BLaER1 treated with 17β-estradiol and CSF1 and Interleukin-3, amounts not matched to agents 10 nM and 100 nM (cell line): ENCODE measurements at regions not wholly inside any gene's neighbourhood (a gene's known extent, or its start where the extent isn't known, plus 50 kb on each side); places are given as distances from the start of the nearest gene placed in this dataset.

Source experiments
- H3K27ac ChIP-seq, 11 experiments: shearing (Covaris generic); formaldehyde crosslinking; 2 replicates each; pipeline ENCODE4 v1.8.1; 2022
- H3K27me3 ChIP-seq, 11 experiments: shearing (Covaris generic); formaldehyde crosslinking; 2 replicates each; pipeline ENCODE4 v1.8.1; 2022
- H3K36me3 ChIP-seq, 11 experiments: shearing (Covaris generic); formaldehyde crosslinking; 2 replicates each; pipeline ENCODE4 v1.8.1; 2022
- H3K4me1 ChIP-seq, 10 experiments: shearing (Covaris generic); formaldehyde crosslinking; 2 replicates each; pipeline ENCODE4 v1.8.1; 2022
- H3K4me2 ChIP-seq, 11 experiments: shearing (Covaris generic); formaldehyde crosslinking; 2 replicates each; pipeline ENCODE4 v1.8.1; 2022
- H3K4me3 ChIP-seq, 10 experiments: shearing (Covaris generic); formaldehyde crosslinking; 2 replicates each; pipeline ENCODE4 v1.8.1; 2022
- H3K9ac ChIP-seq, 11 experiments: shearing (Covaris generic); formaldehyde crosslinking; 2 replicates each; pipeline ENCODE4 v1.8.1; 2022
- H3K9me3 ChIP-seq, 11 experiments: shearing (Covaris generic); formaldehyde crosslinking; replicated peaks in 1 of 11; 2 replicates each; pipeline ENCODE4 v1.8.1; 2022
- H4K20me1 ChIP-seq, 11 experiments: shearing (Covaris generic); formaldehyde crosslinking; 2 replicates each; pipeline ENCODE4 v1.8.1; 2022
- Cebpa-rat ChIP-seq, 11 experiments: shearing (Covaris generic); IDR thresholded peaks; 2 replicates each; pipeline ENCODE4 v1.8.1; 2022

- Histone ChIP-seq H3K9me3 (peaks cover 0 to 2% (median 0%) of the 10 kb centered on the region in 11 experiments; a peak in 1 of 22 replicates), H3K36me3 (no peaks in the 10 kb centered on the region), H3K4me3 (no peak overlapping the region), H3K27ac (no peak overlapping the region), H3K27me3 (no peaks in the 10 kb centered on the region), H3K4me1 (peaks cover 0 to 9% (median 6%) of the 10 kb centered on the region in 10 experiments; a peak in 8 of 20 replicates), H3K4me2 (no peak overlapping the region), H4K20me1 (no peaks in the 10 kb centered on the region), H3K9ac (no peak overlapping the region)
- no peak for TF ChIP-seq Cebpa-rat (IDR thresholded peaks at IDR 0.05)
Measured at GRCh38 chr5:63055421-63055820, 476.8 kb downstream of the LRRC70 start.

- Histone ChIP-seq H3K27ac (no peak overlapping the region), H3K9ac (no peak overlapping the region), H3K9me3 (no peaks in the 10 kb centered on the region), H3K36me3 (no peaks in the 10 kb centered on the region), H3K4me3 (no peak overlapping the region), H3K4me1 (no peaks in the 10 kb centered on the region), H3K27me3 (no peaks in the 10 kb centered on the region), H4K20me1 (no peaks in the 10 kb centered on the region), H3K4me2 (no peak overlapping the region)
- TF ChIP-seq Cebpa-rat (IDR thresholded peaks at IDR 0.05): no peak
Measured at GRCh38 chr5:63053019-63053638, 474.5 kb downstream of the LRRC70 start.

- Histone ChIP-seq H3K9ac (no peak overlapping the region), H4K20me1 (no peaks in the 10 kb centered on the region), H3K4me3 (no peak overlapping the region), H3K9me3 (no peaks in the 10 kb centered on the region), H3K36me3 (no peaks in the 10 kb centered on the region), H3K27me3 (no peaks in the 10 kb centered on the region), H3K4me2 (no peak overlapping the region), H3K27ac (no peak overlapping the region), H3K4me1 (no peaks in the 10 kb centered on the region)
- no peak for TF ChIP-seq Cebpa-rat (IDR thresholded peaks at IDR 0.05)
Measured at GRCh38 chr5:63050916-63051315, 472.3 kb downstream of the LRRC70 start.

- no peaks in the 10 kb centered on the region for H3K9me3 ChIP-seq
- no peak overlapping the region for H3K4me3 ChIP-seq
- H3K4me2 ChIP-seq: no peak overlapping the region
- H3K9ac ChIP-seq: no peak overlapping the region
- H3K4me1 ChIP-seq: no peaks in the 10 kb centered on the region
- H4K20me1 ChIP-seq: no peaks in the 10 kb centered on the region
- no peaks in the 10 kb centered on the region for H3K27me3 ChIP-seq
- H3K27ac ChIP-seq: no peak overlapping the region
- no peak for TF ChIP-seq Cebpa-rat (IDR thresholded peaks at IDR 0.05)
- no peaks in the 10 kb centered on the region for H3K36me3 ChIP-seq
Measured at GRCh38 chr5:63049935-63050334, 471.3 kb downstream of the LRRC70 start.

GRCh38 chr5:63043792-63044191 lies 465.2 kb downstream of the LRRC70 start:
- no peaks in the 10 kb centered on the region for H3K4me1 ChIP-seq
- TF ChIP-seq Cebpa-rat (IDR thresholded peaks at IDR 0.05): no peak
- H3K36me3 ChIP-seq: no peaks in the 10 kb centered on the region
- no peaks in the 10 kb centered on the region for H4K20me1 ChIP-seq
- no peak overlapping the region for H3K27ac ChIP-seq
- H3K9ac ChIP-seq: no peak overlapping the region
- H3K9me3 ChIP-seq: no peaks in the 10 kb centered on the region
- no peak overlapping the region for H3K4me2 ChIP-seq
- no peaks in the 10 kb centered on the region for H3K27me3 ChIP-seq
- no peak overlapping the region for H3K4me3 ChIP-seq

GRCh38 chr5:63032343-63032742 lies 453.7 kb downstream of the LRRC70 start:
- H3K27ac ChIP-seq: no peak overlapping the region
- no peak overlapping the region for H3K4me2 ChIP-seq
- no peak for TF ChIP-seq Cebpa-rat (IDR thresholded peaks at IDR 0.05)
- no peaks in the 10 kb centered on the region for H3K4me1 ChIP-seq
- H3K4me3 ChIP-seq: peak overlapping the region in 4 of 10 experiments; percentile 11 to 21 (median 18); a peak in 2 of 20 replicates
- peaks cover 44 to 57% (median 52%) of the 10 kb centered on the region in 11 experiments for H3K9me3 ChIP-seq
- H3K27me3 ChIP-seq: no peaks in the 10 kb centered on the region
- H4K20me1 ChIP-seq: no peaks in the 10 kb centered on the region
- no peak overlapping the region for H3K9ac ChIP-seq
- peaks cover 0 to 7% (median 0%) of the 10 kb centered on the region in 11 experiments; a peak in 1 of 22 replicates for H3K36me3 ChIP-seq

GRCh38 chr5:63029891-63030290 lies 451.3 kb downstream of the LRRC70 start:
- no peak overlapping the region for H3K9ac ChIP-seq
- no peak overlapping the region for H3K27ac ChIP-seq
- no peak for TF ChIP-seq Cebpa-rat (IDR thresholded peaks at IDR 0.05)
- no peaks in the 10 kb centered on the region for H4K20me1 ChIP-seq
- H3K4me1 ChIP-seq: no peaks in the 10 kb centered on the region
- peaks cover 37 to 51% (median 45%) of the 10 kb centered on the region in 11 experiments for H3K9me3 ChIP-seq
- H3K4me3 ChIP-seq: no peak overlapping the region
- no peak overlapping the region for H3K4me2 ChIP-seq
- H3K27me3 ChIP-seq: no peaks in the 10 kb centered on the region
- H3K36me3 ChIP-seq: peaks cover 0 to 7% (median 0%) of the 10 kb centered on the region in 11 experiments; a peak in 1 of 22 replicates

GRCh38 chr5:63025679-63026078 lies 447.1 kb downstream of the LRRC70 start:
- H3K9me3 ChIP-seq: peaks cover 0 to 9% (median 3%) of the 10 kb centered on the region in 11 experiments; a peak in 11 of 22 replicates
- H3K36me3 ChIP-seq: no peaks in the 10 kb centered on the region
- H3K4me1 ChIP-seq: no peaks in the 10 kb centered on the region
- H3K27me3 ChIP-seq: no peaks in the 10 kb centered on the region
- H3K9ac ChIP-seq: no peak overlapping the region
- no peak overlapping the region for H3K4me3 ChIP-seq
- no peaks in the 10 kb centered on the region for H4K20me1 ChIP-seq
- no peak for TF ChIP-seq Cebpa-rat (IDR thresholded peaks at IDR 0.05)
- no peak overlapping the region for H3K4me2 ChIP-seq
- no peak overlapping the region for H3K27ac ChIP-seq

GRCh38 chr5:63022403-63022802 lies 443.8 kb downstream of the LRRC70 start:
- H3K4me3 ChIP-seq: no peak overlapping the region

GRCh38 chr5:63011158-63011557 lies 432.5 kb downstream of the LRRC70 start:
- H3K36me3 ChIP-seq: no peaks in the 10 kb centered on the region
- no peak overlapping the region for H3K4me3 ChIP-seq
- no peak for TF ChIP-seq Cebpa-rat (IDR thresholded peaks at IDR 0.05)
- H3K27ac ChIP-seq: no peak overlapping the region
- peaks cover 28 to 43% (median 38%) of the 10 kb centered on the region in 11 experiments for H3K9me3 ChIP-seq
- H3K27me3 ChIP-seq: no peaks in the 10 kb centered on the region
- no peaks in the 10 kb centered on the region for H3K4me1 ChIP-seq
- no peak overlapping the region for H3K9ac ChIP-seq
- H3K4me2 ChIP-seq: no peak overlapping the region
- no peaks in the 10 kb centered on the region for H4K20me1 ChIP-seq

More at GRCh38 chr5:63022403-63022802, 443.8 kb downstream of the LRRC70 start:
- Histone ChIP-seq H3K9ac (no peak overlapping the region), H3K36me3 (no peaks in the 10 kb centered on the region), H3K4me2 (no peak overlapping the region), H3K4me1 (no peaks in the 10 kb centered on the region), H4K20me1 (no peaks in the 10 kb centered on the region), H3K27me3 (no peaks in the 10 kb centered on the region), H3K27ac (no peak overlapping the region), H3K9me3 (peaks cover 0 to 10% (median 6%) of the 10 kb centered on the region in 11 experiments; a peak in 7 of 22 replicates)
- no peak for TF ChIP-seq Cebpa-rat (IDR thresholded peaks at IDR 0.05)
